ENCODE measurements at regions not wholly inside any gene's neighbourhood (a gene's known extent, or its start where the extent isn't known, plus 50 kb on each side); places are given as distances from the start of the nearest gene placed in this dataset.

GRCh38 chr2:42907835-42908234 is 115.5 kb upstream of the HAAO start:
- TF ChIP-seq CTCF (IDR thresholded peaks at IDR 0.05; ENCODE audit: low read depth, low read length) (no peak), EZH2phosphoT487 (IDR thresholded peaks at IDR 0.05; ENCODE audit: low read depth) (no peak)
